NAMALWA (cell line): ENCODE measurements at regions not wholly inside any gene's neighbourhood (a gene's known extent, or its start where the extent isn't known, plus 50 kb on each side); places are given as distances from the start of the nearest gene placed in this dataset.

Experiments used
- DNase-seq: peaks from one replicate; pipeline ENCODE4 v3.0.0-alpha.2; 2015; ENCODE audit warnings: low spot score

DNA sequence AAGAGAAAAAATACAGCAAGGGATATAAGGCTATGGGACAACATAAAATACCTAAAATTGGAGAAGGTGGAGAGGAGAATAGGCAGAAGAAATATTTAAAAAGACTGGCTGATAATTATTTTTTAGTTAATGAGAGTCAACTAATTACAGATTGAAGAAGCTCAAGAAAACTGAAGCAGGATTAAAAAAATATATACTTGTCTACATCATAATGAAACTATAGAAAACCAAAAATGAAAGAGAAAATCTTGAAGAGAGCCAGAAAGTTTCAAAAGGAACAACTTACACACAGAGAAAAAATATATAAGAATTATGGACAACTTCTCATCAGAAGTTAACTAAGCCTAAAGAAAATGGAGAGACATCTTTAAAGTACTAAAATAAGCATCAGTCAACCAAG, 62.9 kb upstream of the APCDD1 start:
- no peak for DNase-seq

- no peak for DNase-seq
Measured at GRCh38 chr18:10397004-10397403, 57.4 kb upstream of the APCDD1 start.

DNA sequence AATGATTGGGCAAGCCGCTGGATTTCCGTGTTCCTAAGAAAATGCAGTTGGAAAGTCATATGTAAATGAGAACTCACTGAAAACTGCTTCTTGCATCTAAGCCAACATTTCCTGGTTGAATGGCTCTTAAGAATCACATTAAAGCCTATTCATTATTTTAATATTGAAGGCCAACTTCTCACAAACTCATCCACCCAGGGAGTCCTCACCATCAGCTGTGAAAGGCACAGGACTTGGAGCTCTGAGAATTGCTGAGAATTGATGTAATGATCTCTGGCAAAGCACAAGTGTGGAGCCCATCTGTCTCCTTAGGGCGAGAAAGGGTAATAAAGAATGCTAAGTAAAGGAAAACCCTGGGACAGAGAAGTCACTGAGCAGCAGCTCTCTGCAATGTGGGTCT, 55.9 kb upstream of the APCDD1 start:
- DNase-seq = no peak

DNA sequence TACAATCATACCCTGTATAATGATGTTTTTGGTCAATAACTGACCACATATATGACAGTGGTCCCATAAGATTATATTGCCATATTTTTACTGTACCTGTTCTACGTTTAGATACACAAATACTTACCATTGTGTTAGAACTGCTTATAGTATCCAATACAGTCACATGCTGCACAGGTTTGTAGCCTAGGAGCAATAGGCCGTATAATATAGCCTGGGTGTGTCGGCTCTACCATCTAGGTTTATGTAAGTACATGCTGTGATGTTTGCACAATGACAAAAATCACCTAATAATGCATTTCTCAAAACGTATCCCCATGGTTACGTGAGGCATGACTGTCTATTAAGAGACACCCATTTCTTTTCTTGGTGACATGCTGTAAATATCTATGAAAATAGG, 55.0 kb upstream of the APCDD1 start:
- DNase-seq = no peak

- no peak for DNase-seq
Measured at GRCh38 chr18:10400534-10401307, 53.7 kb upstream of the APCDD1 start.

- DNase-seq = no peak
Measured at GRCh38 chr18:10401521-10401920, 52.9 kb upstream of the APCDD1 start.

DNA sequence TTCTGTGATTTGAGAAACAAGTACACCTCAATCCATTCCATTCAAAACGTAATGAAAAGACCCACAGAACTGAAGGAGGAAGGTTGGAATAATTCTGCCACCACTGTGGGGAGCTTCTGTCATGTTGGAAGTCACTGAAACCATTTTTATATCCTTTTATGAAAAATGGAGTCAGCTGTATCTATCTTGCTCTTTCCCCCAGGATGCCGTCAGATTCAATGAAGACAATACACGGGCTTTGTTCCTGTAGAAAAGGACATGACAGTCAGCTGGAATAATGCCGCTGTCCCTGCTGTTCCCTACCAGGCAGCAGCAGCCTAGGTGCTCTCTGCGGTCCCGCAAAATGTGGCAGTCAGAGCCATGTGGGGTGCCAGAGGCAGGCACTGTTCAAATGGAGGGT, 52.5 kb upstream of the APCDD1 start:
- no peak for DNase-seq

GRCh38 chr18:10402871-10403559, 51.4 kb upstream of the APCDD1 start:
- no peak for DNase-seq

DNA sequence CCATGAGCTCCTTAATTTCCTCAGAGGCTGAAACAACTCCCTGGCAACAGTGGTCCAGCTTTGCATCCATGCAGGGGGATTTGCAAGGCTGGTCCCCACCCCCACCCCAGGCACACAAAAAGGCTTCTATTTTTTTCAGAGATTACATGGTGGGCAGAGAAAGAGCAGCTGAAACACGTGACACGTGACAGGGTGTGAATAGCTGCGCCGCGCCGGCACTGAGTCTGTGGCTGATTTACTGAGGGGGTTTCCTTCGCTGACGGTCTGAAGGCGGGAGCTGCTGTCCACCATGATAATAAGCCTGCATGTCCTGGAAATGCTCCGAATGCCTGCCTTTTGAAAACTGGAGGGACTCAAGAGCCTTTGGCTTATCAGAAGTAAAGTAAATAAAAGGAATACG, 50.7 kb upstream of the APCDD1 start:
- no peak for DNase-seq

DNA sequence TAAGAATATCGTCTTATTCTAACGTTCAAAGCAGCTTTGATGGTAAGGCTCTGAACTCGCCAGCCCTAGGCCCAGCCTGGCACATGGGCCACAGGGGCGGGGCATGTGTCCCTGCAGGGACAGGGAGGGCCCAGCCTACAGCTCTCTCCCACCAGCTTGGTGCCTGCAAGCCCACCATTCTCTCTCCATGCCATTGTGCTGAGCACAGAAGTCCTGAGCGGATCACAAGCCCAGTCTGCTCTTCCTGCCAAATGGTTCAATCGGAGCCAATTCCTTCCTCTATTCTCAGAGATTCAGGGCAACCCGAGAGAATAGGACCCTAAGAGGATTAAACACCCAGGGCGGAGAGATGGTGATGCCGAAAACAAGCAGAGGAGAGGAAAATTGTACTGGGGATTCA, 50.3 kb upstream of the APCDD1 start:
- DNase-seq = no peak
